Kidney epithelial cell (primary cell): ENCODE measurements at regions not wholly inside any gene's neighbourhood (a gene's known extent, or its start where the extent isn't known, plus 50 kb on each side); places are given as distances from the start of the nearest gene placed in this dataset.

Experiments
- DNase-seq: peaks from one replicate; pipeline ENCODE4 v3.0.0-alpha.2; 2010; ENCODE audit warnings: low read depth
- H3K27me3 ChIP-seq: 2 replicates; pipeline ENCODE4 v1.6.0; 2011; ENCODE audit warnings: low read length; ENCODE audit not compliant: control insufficient read depth, insufficient read depth
- H3K36me3 ChIP-seq: 2 replicates; pipeline ENCODE4 v1.5.1; 2011; ENCODE audit warnings: low read length; ENCODE audit not compliant: control insufficient read depth, insufficient read depth
- H3K4me3 ChIP-seq: 2 replicates; pipeline ENCODE4 v1.5.1; 2011; ENCODE audit warnings: low read depth, mild to moderate bottlenecking, control low read depth, low read length
- TF ChIP-seq, protein P1 (sequence below): IDR thresholded peaks from 2 replicates; pipeline ENCODE4 v1.5.1; 2011; ENCODE audit warnings: mild to moderate bottlenecking, moderate library complexity, low read length, control low read depth, inconsistent platforms; ENCODE audit not compliant: insufficient read depth, poor library complexity, severe bottlenecking

DNA sequence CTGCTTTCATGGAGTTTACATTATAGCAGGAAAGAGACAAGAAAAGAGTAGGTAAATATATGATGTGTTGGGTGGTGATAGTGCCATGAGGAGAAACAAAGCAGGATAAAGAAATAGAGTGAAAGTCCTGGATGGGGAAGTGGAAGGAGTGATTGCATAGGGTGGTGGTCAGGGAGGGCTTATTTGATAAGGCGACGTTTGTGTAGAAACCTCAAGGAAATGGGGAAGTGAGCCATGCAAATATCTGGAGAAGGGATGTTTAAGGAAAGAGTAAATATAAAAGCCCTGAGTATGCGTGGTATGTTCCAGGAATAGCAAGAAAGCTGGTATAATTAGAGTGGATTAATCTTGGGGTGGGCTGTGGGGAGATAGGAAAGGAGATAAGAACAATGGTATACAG lies 134.7 kb upstream of the SV2C start:
- DNase-seq, result no peak
- TF ChIP-seq, protein P1, sequence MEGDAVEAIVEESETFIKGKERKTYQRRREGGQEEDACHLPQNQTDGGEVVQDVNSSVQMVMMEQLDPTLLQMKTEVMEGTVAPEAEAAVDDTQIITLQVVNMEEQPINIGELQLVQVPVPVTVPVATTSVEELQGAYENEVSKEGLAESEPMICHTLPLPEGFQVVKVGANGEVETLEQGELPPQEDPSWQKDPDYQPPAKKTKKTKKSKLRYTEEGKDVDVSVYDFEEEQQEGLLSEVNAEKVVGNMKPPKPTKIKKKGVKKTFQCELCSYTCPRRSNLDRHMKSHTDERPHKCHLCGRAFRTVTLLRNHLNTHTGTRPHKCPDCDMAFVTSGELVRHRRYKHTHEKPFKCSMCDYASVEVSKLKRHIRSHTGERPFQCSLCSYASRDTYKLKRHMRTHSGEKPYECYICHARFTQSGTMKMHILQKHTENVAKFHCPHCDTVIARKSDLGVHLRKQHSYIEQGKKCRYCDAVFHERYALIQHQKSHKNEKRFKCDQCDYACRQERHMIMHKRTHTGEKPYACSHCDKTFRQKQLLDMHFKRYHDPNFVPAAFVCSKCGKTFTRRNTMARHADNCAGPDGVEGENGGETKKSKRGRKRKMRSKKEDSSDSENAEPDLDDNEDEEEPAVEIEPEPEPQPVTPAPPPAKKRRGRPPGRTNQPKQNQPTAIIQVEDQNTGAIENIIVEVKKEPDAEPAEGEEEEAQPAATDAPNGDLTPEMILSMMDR, result no peak
- Histone ChIP-seq H3K27me3 (no peaks in the 10 kb centered on the region), H3K4me3 (no peak overlapping the region), H3K36me3 (no peaks in the 10 kb centered on the region)

DNA sequence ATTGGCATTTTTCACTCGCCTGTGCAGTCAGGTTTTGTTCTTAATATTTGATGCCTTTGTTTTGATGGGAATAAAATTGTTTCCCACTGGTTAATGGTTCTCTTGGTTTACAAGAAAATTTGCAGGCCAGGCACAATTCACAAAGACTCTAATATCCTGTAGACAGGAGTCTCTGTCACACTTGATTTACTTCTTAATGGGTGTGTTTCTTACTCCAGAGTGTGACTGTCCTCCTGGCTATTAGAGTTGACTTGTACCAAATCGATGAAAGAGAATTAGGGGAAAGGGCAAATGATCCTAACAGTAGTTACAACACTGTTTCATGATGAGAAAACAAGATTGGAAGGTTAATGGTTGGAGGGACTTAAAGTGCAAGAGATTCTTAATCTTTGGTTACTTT lies 142.8 kb upstream of the SV2C start:
- no peaks in the 10 kb centered on the region for H3K36me3 ChIP-seq
- DNase-seq, result no peak
- TF ChIP-seq, protein P1, result no peak
- no peaks in the 10 kb centered on the region for H3K27me3 ChIP-seq
- H3K4me3 ChIP-seq, result no peak overlapping the region

DNA sequence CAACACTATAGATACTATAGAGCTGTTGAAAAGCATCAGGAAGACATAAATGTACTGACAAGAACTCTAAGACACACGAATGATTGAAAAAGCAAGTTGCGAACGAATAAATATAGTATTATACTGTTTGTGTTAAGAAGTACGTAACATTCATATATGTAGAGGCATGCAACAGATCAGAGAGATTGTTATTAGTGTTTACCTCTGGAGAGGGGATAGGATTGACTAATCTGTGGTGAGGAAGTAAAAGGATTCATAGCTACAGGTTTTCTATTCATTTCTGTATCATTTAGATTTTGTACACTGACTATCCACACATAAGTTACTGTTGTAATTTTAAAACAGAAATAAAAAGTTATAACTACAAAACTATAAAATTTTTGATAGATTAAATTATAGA lies 147.6 kb upstream of the SV2C start:
- no peaks in the 10 kb centered on the region for H3K36me3 ChIP-seq
- no peaks in the 10 kb centered on the region for H3K27me3 ChIP-seq
- no peak for DNase-seq
- H3K4me3 ChIP-seq, result no peak overlapping the region
- TF ChIP-seq, protein P1, result no peak

DNA sequence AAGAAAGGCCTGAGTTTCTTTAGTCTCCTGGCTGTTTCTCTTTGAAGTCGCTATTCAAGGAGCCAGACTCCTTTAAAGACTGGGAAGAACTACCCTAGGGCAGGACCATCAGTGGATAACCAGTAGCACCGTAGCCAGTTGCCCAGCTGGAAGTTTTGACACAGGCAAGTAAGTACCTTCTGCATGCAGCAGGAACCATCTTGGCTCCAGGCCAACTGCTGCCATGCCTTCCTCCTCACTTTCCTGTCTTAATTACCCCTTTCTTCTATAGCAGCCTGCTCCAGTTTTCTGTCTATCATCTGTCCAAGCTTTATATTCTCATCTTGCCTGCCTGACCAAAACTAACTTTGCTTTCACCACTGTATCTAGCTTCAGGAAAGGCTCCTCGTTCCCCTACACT lies 149.7 kb upstream of the SV2C start:
- no peaks in the 10 kb centered on the region for H3K27me3 ChIP-seq
- H3K4me3 ChIP-seq, result no peak overlapping the region
- TF ChIP-seq, protein P1, result no peak
- H3K36me3 ChIP-seq, result no peaks in the 10 kb centered on the region
- no peak for DNase-seq

DNA sequence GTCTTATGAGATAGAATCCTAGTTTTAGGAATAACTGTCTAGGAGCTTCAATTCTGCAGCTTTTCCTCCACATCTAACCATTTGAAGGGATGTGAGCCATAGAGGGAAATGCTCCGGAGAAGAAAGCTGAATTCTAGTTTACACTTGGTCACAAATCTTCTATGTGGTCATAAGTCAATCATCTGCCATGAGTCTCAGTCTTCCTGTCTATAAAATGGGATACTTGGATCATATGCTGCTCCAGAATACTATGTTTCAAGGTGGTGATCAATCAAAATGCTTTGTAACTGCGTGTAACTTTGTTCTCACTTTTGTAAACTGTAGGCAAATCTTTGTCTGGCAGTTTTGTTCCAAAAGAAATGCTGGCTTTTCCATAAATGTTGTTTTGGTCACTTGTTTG lies 152.0 kb upstream of the SV2C start:
- Histone ChIP-seq H3K4me3 (no peak overlapping the region), H3K27me3 (no peaks in the 10 kb centered on the region), H3K36me3 (no peaks in the 10 kb centered on the region)
- no peak for DNase-seq
- TF ChIP-seq, protein P1, result no peak

DNA sequence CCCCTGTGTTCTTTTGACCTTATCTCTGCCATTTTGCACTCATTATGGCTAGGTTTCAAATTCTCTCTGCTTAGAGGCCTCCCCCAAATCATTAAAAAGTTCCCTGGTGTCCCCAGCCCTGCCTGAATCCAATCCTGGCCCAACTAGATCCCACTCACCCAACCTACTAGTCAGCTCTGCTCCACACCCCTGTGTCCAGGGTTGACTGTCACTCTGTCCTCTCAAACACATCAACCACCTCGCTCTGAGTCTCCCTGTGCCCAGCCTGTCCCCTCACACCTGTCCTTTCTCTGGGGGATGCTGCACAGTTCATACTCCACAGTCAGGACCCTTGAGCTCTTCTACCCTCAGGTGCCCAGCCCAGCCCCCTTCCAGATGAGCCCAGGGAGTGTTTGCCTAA lies 154.2 kb upstream of the SV2C start:
- Histone ChIP-seq H3K4me3 (no peak overlapping the region), H3K27me3 (no peaks in the 10 kb centered on the region), H3K36me3 (no peaks in the 10 kb centered on the region)
- TF ChIP-seq, protein P1, result no peak
- DNase-seq, result no peak
